ENCODE measurements at regions not wholly inside any gene's neighbourhood (a gene's known extent, or its start where the extent isn't known, plus 50 kb on each side); places are given as distances from the start of the nearest gene placed in this dataset.

- Histone ChIP-seq H3K9me3 (peaks cover 0 to 6% of the 10 kb centered on the region in 2 donors), H3K4me3 (no peak overlapping the region), H3K27ac (no peak overlapping the region), H3K4me1 (peaks cover 0 to 13% (median 6%) of the 10 kb centered on the region in 4 donors), H3K36me3 (no peaks in the 10 kb centered on the region), H3K27me3 (no peaks in the 10 kb centered on the region)
- DNase-seq, result no peak
- in situ Hi-C loops (cut with MboI; ENCODE audit: low pct_ligation_motif_present in 1 of 4, low pct_unique_long_range_greater_than_20kb in 1 of 4, low sequenced_read_pairs in 3 of 4) (no loop called here), intact Hi-C loops (cut with DNase I; ENCODE audit: low total_unique reads) (no loop called here)
- no peak for TF ChIP-seq POLR2A (IDR thresholded peaks at IDR 0.05)
- WGBS, 2 donors (ENCODE audit: low coverage in 1 of 2), result 76 to 88% methylated on average over 5 to 30 of the region's 30 CpGs
Measured at GRCh38 chr16:85180827-85181738, 68.8 kb upstream of the CIBAR2 start.

- no peak overlapping the region for H3K27ac ChIP-seq
- peaks cover 0 to 6% (median 3%) of the 10 kb centered on the region in 4 donors for H3K4me1 ChIP-seq
- no peaks in the 10 kb centered on the region for H3K27me3 ChIP-seq
- no peak for DNase-seq
- intact Hi-C loops (cut with DNase I; ENCODE audit: low total_unique reads), result no loop called here
- in situ Hi-C loops (cut with MboI; ENCODE audit: low pct_ligation_motif_present in 1 of 4, low pct_unique_long_range_greater_than_20kb in 1 of 4, low sequenced_read_pairs in 3 of 4), result no loop called here
- 88% methylated on average over 13 of the region's 18 CpGs; no CpG with 5 or more reads in 1 of the 2 donors for WGBS, 2 donors (ENCODE audit: low coverage in 1 of 2)
- TF ChIP-seq CTCF (IDR thresholded peaks at IDR 0.05) (no peak), POLR2AphosphoS5 (IDR thresholded peaks at IDR 0.05) (no peak), POLR2A (IDR thresholded peaks at IDR 0.05) (no peak), EP300 (IDR thresholded peaks at IDR 0.05; ENCODE audit: low read depth) (no peak)
- no peaks in the 10 kb centered on the region for H3K36me3 ChIP-seq
- H3K4me3 ChIP-seq, result no peak overlapping the region
- H3K9me3 ChIP-seq, result peaks cover 0 to 6% of the 10 kb centered on the region in 2 donors
Measured at GRCh38 chr16:85181739-85182129, 69.5 kb upstream of the CIBAR2 start.

- 78% methylated on average over 10 of the region's 11 CpGs; no CpG with 5 or more reads in 1 of the 2 donors for WGBS, 2 donors (ENCODE audit: low coverage in 1 of 2)
- DNase-seq, result no peak
- Histone ChIP-seq H3K9me3 (peaks cover 0 to 6% of the 10 kb centered on the region in 2 donors), H3K4me3 (no peak overlapping the region), H3K36me3 (no peaks in the 10 kb centered on the region), H3K27me3 (no peaks in the 10 kb centered on the region), H3K27ac (no peak overlapping the region), H3K4me1 (peaks cover 0 to 6% (median 2%) of the 10 kb centered on the region in 4 donors)
- intact Hi-C loops (cut with DNase I; ENCODE audit: low total_unique reads), result no loop called here
- in situ Hi-C loops (cut with MboI; ENCODE audit: low pct_ligation_motif_present in 1 of 4, low pct_unique_long_range_greater_than_20kb in 1 of 4, low sequenced_read_pairs in 3 of 4), result no loop called here
- TF ChIP-seq EP300 (IDR thresholded peaks at IDR 0.05; ENCODE audit: low read depth) (no peak), CTCF (IDR thresholded peaks at IDR 0.05) (no peak), POLR2AphosphoS5 (IDR thresholded peaks at IDR 0.05) (no peak), POLR2A (IDR thresholded peaks at IDR 0.05) (no peak)
Measured at GRCh38 chr16:85182286-85182685, 70.0 kb upstream of the CIBAR2 start.

- in situ Hi-C loops (cut with MboI; ENCODE audit: low pct_ligation_motif_present in 1 of 4, low pct_unique_long_range_greater_than_20kb in 1 of 4, low sequenced_read_pairs in 3 of 4), result no loop called here
- no peaks in the 10 kb centered on the region for H3K36me3 ChIP-seq
- WGBS, 2 donors (ENCODE audit: low coverage in 1 of 2), result 91 to 94% methylated on average over 11 to 13 of the region's 13 CpGs
Measured at GRCh38 chr16:85182774-85183173, 70.5 kb upstream of the CIBAR2 start.

More at GRCh38 chr16:85182774-85183173, 70.5 kb upstream of the CIBAR2 start:
- no peak overlapping the region for H3K4me3 ChIP-seq
- no peak overlapping the region for H3K27ac ChIP-seq
- no peak for DNase-seq
- no peak for TF ChIP-seq CTCF (IDR thresholded peaks at IDR 0.05)
- no peak for TF ChIP-seq POLR2A (IDR thresholded peaks at IDR 0.05)
- TF ChIP-seq POLR2AphosphoS5 (IDR thresholded peaks at IDR 0.05), result no peak
- TF ChIP-seq EP300 (IDR thresholded peaks at IDR 0.05; ENCODE audit: low read depth), result no peak
- peaks cover 0 to 6% (median 2%) of the 10 kb centered on the region in 4 donors for H3K4me1 ChIP-seq
- intact Hi-C loops (cut with DNase I; ENCODE audit: low total_unique reads), result no loop called here
- H3K27me3 ChIP-seq, result no peaks in the 10 kb centered on the region
- peaks cover 0 to 6% of the 10 kb centered on the region in 2 donors for H3K9me3 ChIP-seq
